C4-2B (cell line): ENCODE measurements at regions not wholly inside any gene's neighbourhood (a gene's known extent, or its start where the extent isn't known, plus 50 kb on each side); places are given as distances from the start of the nearest gene placed in this dataset.
"Not testable (repeated sequence)": the region's sequence is repeated elsewhere in the genome, so short reads cannot be mapped to it uniquely, and the experiment has no call there.

ENCODE experiments used
- CTCF ChIP-seq: fragments of 450-650 bp; conservative IDR thresholded peaks from 2 replicates; pipeline ENCODE4 v1.5.1; 2017; ENCODE audit warnings: mild to moderate bottlenecking
- ZFX ChIP-seq: fragments of 450-650 bp; IDR thresholded peaks from 2 replicates; pipeline ENCODE4 v1.6.1; 2017

- peak; percentile 21 for TF ChIP-seq CTCF
- not testable (repeated sequence) for TF ChIP-seq ZFX
These were observed 85.1 kb downstream of the POTEC start for GRCh38 chr18:14458009-14458945.
